Osteoblast (primary cell): ENCODE measurements at regions not wholly inside any gene's neighbourhood (a gene's known extent, or its start where the extent isn't known, plus 50 kb on each side); places are given as distances from the start of the nearest gene placed in this dataset.

ENCODE experiments used
- DNase-seq: peaks from one replicate; pipeline ENCODE4 v3.0.0; 2011; ENCODE audit warnings: low spot score, mixed read lengths; ENCODE audit not compliant: insufficient read length; ENCODE audit errors: missing footprints
- H2AFZ ChIP-seq: 2 replicates; pipeline ENCODE4 v1.6.0; 2011; ENCODE audit warnings: mild to moderate bottlenecking, low read length
- H3K27ac ChIP-seq: 2 replicates; pipeline ENCODE4 v1.5.1; 2011; ENCODE audit warnings: mild to moderate bottlenecking, low read depth, low read length, moderate library complexity
- H3K27me3 ChIP-seq: 2 replicates; pipeline ENCODE4 v1.6.0; 2012; ENCODE audit warnings: mild to moderate bottlenecking, control low read depth, inconsistent platforms, low read length, moderate library complexity; ENCODE audit not compliant: insufficient read depth
- H3K36me3 ChIP-seq: 2 replicates; pipeline ENCODE4 v1.5.1; 2011; ENCODE audit warnings: mild to moderate bottlenecking, low read length, control low read depth, moderate library complexity; ENCODE audit not compliant: insufficient read depth
- H3K4me1 ChIP-seq: 2 replicates; pipeline ENCODE4 v1.5.1; 2011; ENCODE audit warnings: mild to moderate bottlenecking, low read length, control low read depth, moderate library complexity; ENCODE audit not compliant: insufficient read depth
- H3K4me2 ChIP-seq: 2 replicates; pipeline ENCODE4 v1.6.0; 2011; ENCODE audit warnings: mild to moderate bottlenecking, low read length; ENCODE audit not compliant: insufficient read depth
- H3K4me3 ChIP-seq: fragments of 200-600 bp; sonication (generic); 3 replicates; pipeline ENCODE4 v1.5.1; 2012; ENCODE audit warnings: mild to moderate bottlenecking, low read length, inconsistent platforms; ENCODE audit not compliant: insufficient read depth
- H3K79me2 ChIP-seq: 2 replicates; pipeline ENCODE4 v1.6.0; 2012; ENCODE audit warnings: mild to moderate bottlenecking, low read length, control low read depth, inconsistent platforms; ENCODE audit not compliant: insufficient read depth
- H3K9me3 ChIP-seq: 2 replicates; pipeline ENCODE4 v1.5.1; 2011; ENCODE audit warnings: low read depth, low read length, control low read depth
- H4K20me1 ChIP-seq: 2 replicates; pipeline ENCODE4 v1.6.0; 2012; ENCODE audit warnings: mild to moderate bottlenecking, low read length, control low read depth; ENCODE audit not compliant: insufficient read depth
- CTCF ChIP-seq: IDR thresholded peaks from 2 replicates; pipeline ENCODE4 v1.5.1; 2011; ENCODE audit warnings: mild to moderate bottlenecking, low read depth, low read length, moderate library complexity; ENCODE audit errors: extremely low read depth

- Histone ChIP-seq H3K27me3 (peaks cover 2% of the 10 kb centered on the region), H3K4me3 (peak overlapping the region; percentile 36), H3K9me3 (no peaks in the 10 kb centered on the region), H3K79me2 (no peaks in the 10 kb centered on the region), H2AFZ (no peak overlapping the region), H3K27ac (peak overlapping the region; percentile 61), H4K20me1 (peaks cover 2% of the 10 kb centered on the region), H3K4me1 (peaks cover 32% of the 10 kb centered on the region), H3K4me2 (peak overlapping the region; percentile 76), H3K36me3 (no peaks in the 10 kb centered on the region)
- peak; percentile 90 for DNase-seq
- no peak for TF ChIP-seq CTCF
Observed at GRCh38 chr22:19663286-19663815, 51.0 kb upstream of the SEPTIN5 start.

GRCh38 chr22:19663821-19664355 is 50.4 kb upstream of the SEPTIN5 start:
- peak overlapping the region; percentile 36 for H3K4me3 ChIP-seq

GRCh38 chr22:19664406-19664805 is 49.9 kb upstream of the SEPTIN5 start:
- Histone ChIP-seq H3K4me2 (peak overlapping the region; percentile 76), H4K20me1 (peaks cover 2% of the 10 kb centered on the region), H3K27ac (peak overlapping the region; percentile 61), H3K36me3 (no peaks in the 10 kb centered on the region), H3K9me3 (no peaks in the 10 kb centered on the region), H2AFZ (no peak overlapping the region), H3K4me3 (no peak overlapping the region), H3K4me1 (peaks cover 32% of the 10 kb centered on the region), H3K27me3 (peaks cover 2% of the 10 kb centered on the region), H3K79me2 (no peaks in the 10 kb centered on the region)
- TF ChIP-seq CTCF: no peak
- DNase-seq: no peak

More at GRCh38 chr22:19663821-19664355, 50.4 kb upstream of the SEPTIN5 start:
- H3K27ac ChIP-seq: peak overlapping the region; percentile 61
- peak; percentile 91 for DNase-seq
- peaks cover 32% of the 10 kb centered on the region for H3K4me1 ChIP-seq
- TF ChIP-seq CTCF: no peak
- no peaks in the 10 kb centered on the region for H3K36me3 ChIP-seq
- H3K9me3 ChIP-seq: no peaks in the 10 kb centered on the region
- H4K20me1 ChIP-seq: peaks cover 2% of the 10 kb centered on the region
- H3K79me2 ChIP-seq: no peaks in the 10 kb centered on the region
- peak overlapping the region; percentile 76 for H3K4me2 ChIP-seq
- H3K27me3 ChIP-seq: peaks cover 2% of the 10 kb centered on the region
- H2AFZ ChIP-seq: no peak overlapping the region
